GM12878 (cell line): ENCODE measurements at regions not wholly inside any gene's neighbourhood (a gene's known extent, or its start where the extent isn't known, plus 50 kb on each side); places are given as distances from the start of the nearest gene placed in this dataset.

Source experiments
- CEBPZ ChIP-seq: fragments of 150-350 bp; IDR thresholded peaks from 2 replicates; pipeline ENCODE4 v1.6.1; 2016; ENCODE audit warnings: low read depth, low read length
- CTCF ChIP-seq, 3 experiments: IDR thresholded peaks in 2 of 3; conservative IDR thresholded peaks in 1 of 3; 2 replicates each; pipeline ENCODE4 v1.5.1; 2011; ENCODE audit warnings: low read depth in 3 of 3, low read length in 3 of 3, mild to moderate bottlenecking in 3 of 3, control low read depth in 2 of 3, moderate library complexity in 2 of 3, inconsistent platforms in 1 of 3, mixed read lengths in 1 of 3; ENCODE audit not compliant: control insufficient read depth in 2 of 3, insufficient read depth in 1 of 3; ENCODE audit errors: extremely low read depth in 1 of 3
- RCOR1 ChIP-seq: conservative IDR thresholded peaks from 2 replicates; pipeline ENCODE4 v1.6.1; 2012; ENCODE audit warnings: low read depth, low read length, improper control_type of control experiment
- SMC3 ChIP-seq: IDR thresholded peaks from 2 replicates; pipeline ENCODE4 v1.6.1; 2011; ENCODE audit warnings: low read length, improper control_type of control experiment, borderline replicate concordance

DNA sequence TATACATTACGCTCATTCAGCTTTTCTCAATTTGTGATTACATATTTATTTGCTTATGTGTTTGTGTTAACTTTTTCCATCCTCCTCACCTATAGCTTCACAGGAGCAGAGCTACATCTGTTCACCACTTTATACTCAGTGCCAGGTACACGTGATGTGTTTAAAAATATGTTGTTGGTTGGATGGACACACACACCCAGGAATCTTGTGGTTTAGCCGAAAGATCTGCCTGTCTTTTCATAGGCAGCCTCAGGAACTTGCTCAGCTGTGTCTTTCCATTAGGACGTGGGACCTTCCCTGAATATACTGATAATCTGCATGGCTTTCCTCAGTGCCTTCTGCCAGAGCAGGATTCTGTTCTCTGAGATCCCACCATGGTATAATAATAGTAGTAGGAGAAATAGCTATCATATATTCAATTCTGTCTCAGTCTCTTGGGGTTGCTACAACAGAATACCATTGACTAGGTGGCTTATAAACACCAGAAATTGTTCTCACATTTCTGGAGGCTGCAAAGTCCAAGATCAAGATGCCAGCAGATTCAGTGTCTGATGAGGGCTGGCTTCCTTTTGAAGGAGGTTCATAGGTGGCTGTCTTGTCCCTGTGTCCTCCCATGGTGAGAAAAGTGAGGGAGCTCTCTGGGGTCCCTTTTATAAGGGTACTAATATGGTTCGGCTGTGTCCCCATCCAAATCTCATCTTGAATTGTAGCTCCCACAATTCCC, 50.0 kb upstream of the SOD3 start:
- TF ChIP-seq CTCF (IDR thresholded peaks at IDR 0.05 in 2 of 3, conservative IDR thresholded peaks at IDR 0.05 in 1 of 3; ENCODE audit: control insufficient read depth in 2 of 3, extremely low read depth in 1 of 3, insufficient read depth in 1 of 3, low read depth in 3 of 3, low read length in 3 of 3) (no peak), CEBPZ (no peak), RCOR1 (no peak), SMC3 (no peak)
